HG03565 (cell line): ENCODE measurements at regions not wholly inside any gene's neighbourhood (a gene's known extent, or its start where the extent isn't known, plus 50 kb on each side); places are given as distances from the start of the nearest gene placed in this dataset.

Experiments used
- ATAC-seq: cut with Tn5 transposase; IDR thresholded peaks from one replicate; pipeline ENCODE4 v1.9.1; 2021; ENCODE audit warnings: mild to moderate bottlenecking, moderate library complexity; ENCODE audit not compliant: unreplicated experiment

GRCh38 chr7:156234192-156234591, 406.4 kb upstream of the RNF32 start:
- no peak for ATAC-seq

- ATAC-seq: no peak
Observed at GRCh38 chr7:156232931-156233705, 407.5 kb upstream of the RNF32 start.

GRCh38 chr7:156230576-156230975, 410.0 kb upstream of the RNF32 start:
- ATAC-seq: no peak

DNA sequence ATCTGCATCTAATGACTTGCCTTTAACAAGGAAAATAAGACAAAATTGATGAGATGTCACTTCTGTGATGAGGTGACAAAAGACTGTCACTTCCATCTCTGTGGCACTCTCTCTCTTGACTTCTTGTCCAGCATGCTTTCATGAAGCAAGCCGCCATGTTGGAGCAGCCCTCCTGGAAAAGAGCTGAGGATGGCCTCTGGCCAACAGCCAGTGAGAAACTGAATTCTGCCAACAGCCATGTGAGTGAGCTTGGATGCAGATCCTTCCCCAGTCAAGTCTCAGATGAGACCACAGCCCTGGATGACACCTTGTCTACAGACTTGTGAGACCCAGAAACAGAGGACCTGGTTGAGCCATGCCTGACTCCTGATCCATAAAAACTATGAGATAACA, 412.6 kb upstream of the SHH start:
- no peak for ATAC-seq

- no peak for ATAC-seq
Observed at GRCh38 chr7:156223935-156224832, 411.9 kb upstream of the SHH start.

DNA sequence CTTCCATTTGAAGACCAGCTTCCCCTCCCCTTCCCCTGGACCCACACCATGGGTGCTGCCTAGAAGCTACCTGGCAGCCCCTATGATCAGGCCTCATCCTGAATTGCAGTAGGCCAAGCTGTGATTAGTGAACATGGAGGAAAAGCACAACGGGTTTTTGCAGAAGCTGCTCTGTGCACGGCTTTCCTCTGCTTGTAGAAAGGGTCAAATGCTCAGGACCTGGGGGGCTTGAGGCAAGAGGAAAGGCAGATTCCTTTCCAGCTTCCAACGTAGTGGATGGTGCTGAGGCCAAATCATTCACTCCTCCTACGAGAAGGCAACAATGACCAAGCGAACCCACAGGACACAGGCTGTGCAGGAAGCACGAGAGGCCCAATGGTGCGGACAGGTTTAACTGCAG, 410.3 kb upstream of the SHH start:
- no peak for ATAC-seq

- no peak for ATAC-seq
Observed at GRCh38 chr7:156222151-156222550, 409.9 kb upstream of the SHH start.

- no peak for ATAC-seq
Observed at GRCh38 chr7:156220701-156221100, 408.4 kb upstream of the SHH start.

- ATAC-seq: no peak
Observed at GRCh38 chr7:156220078-156220605, 407.9 kb upstream of the SHH start.

GRCh38 chr7:156219307-156220077, 407.2 kb upstream of the SHH start:
- no peak for ATAC-seq

DNA sequence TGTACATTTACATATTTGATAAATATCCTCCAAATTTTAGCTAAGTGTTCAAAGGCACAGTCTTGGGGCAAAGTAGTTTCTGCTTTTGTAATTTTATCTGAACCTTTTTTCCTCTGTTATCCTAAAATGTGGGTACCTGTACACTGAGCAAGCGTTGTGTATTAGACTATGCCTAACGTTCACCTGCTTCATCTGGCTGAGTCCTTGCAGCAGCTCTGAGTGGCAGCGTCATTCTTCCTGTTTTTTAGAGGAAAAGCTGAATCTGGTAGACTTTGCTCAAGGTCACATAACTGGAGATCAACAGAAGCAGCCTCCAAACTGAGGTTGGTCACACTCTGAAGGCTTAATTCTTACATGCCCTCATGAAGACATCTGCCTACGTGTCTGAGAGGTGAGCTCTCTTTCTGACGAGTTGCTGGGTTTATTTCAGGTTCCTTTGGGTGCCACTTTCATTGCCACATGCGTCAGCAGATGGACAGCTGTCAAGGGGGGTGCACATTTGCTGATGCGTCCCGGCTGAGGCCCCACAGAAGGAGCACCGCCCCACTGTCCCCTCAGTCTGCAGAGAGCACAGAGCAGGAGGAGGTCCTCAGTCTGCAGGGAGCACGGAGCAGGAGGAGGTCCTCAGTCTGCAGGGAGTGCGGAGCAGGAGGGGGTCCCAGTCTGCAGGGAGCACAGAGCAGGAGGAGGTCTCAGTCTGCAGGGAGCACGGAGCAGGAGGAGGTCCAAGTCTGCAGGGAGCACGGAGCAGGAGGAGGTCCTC, 406.5 kb upstream of the SHH start:
- ATAC-seq: no peak

DNA sequence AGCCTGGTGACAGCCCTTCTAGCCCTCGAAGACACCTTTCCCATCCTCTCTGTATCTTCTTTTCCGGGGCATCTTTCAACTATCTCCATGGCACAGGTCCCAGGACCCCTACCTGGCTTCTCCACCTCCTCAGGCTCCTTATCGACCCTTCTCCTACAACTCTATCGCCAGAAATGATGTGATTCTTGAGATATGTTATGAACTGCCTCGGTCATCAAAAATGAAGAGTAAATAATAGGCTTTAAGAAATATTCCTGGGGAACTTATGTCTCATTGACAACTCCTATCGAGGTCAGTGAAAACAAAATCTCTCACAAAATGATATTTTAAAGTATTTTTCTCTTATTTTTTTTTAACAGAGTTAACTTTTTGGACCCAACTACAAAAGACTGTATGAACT, 405.5 kb upstream of the SHH start:
- ATAC-seq: no peak

DNA sequence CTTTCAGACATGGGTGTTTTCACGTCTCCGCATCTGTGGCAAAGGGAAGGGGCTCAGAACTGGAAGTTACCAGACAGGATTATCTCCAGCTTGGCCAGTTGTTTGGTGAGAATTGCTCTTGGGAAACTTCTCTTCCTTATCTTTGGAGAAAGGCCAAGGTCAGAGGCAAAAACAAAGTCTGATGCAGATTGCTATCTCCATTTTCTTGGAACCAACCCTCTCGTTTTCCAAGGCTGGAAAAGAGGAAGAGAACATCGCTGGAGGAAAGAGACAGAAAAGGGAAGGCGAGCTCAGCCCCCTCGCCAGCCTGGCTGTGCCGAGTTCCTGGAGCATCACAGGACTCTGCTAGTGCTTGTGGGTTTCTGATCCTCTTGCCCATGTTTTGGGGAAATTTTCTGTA, 396.8 kb upstream of the SHH start:
- no peak for ATAC-seq

DNA sequence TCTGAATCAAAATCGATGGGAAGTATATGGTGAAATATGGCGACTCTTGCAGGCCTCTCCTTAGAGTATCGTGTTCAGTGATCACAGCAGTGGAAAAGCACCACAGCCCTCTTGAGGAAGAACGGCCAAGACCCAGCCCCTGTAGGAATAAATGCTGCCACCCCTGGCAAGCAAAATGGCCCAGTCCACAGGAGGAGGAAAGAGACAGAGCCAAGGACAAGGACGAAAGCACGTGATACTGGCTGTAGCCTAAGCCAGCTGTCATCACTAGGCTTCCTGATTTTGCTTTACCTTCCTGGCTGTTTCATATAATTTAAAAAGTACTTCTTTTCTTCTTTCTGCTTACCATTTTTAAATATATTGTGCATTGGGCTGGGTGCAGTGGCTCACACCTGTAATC, 395.0 kb upstream of the SHH start:
- ATAC-seq: no peak

DNA sequence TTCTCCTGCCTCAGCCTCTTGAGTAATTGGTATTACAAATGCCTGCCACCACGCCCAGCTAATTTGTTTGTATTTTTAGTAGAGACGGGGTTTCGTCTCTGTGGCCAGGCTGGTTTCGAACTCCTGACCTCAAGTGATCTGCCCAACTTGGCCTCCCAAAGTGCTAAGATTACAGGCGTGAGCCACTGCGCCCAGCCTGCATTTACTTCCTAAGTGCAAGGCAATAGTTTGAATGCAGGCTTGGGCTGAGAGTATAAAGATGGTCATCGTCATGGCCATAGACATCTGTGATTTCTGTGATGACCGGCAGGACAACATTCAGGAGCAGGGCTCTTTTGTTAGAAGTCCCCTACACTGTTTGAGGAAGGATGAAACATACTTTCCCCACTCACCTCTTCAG, 393.9 kb upstream of the SHH start:
- ATAC-seq: no peak

GRCh38 chr7:156204820-156205219, 392.6 kb upstream of the SHH start:
- no peak for ATAC-seq

DNA sequence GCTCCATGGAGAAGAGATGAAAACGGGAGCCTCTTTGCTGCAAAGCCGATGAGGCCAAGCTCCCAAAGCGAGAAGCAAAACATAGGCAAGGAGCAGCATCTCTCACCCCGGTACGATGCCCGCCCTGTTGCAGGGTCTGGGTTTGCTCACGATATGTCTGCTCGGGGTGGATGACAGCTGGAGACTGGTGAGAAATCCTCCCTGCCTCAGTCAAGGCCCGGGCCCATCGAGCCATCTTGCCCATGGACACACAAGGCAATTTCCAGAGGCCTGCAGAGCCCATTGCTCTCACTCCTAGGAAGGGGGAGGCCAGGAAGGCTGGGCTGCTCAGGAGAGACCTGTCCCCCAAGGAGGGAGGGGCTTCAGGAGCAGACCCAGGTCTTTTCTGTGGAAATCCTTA, 391.7 kb upstream of the SHH start:
- no peak for ATAC-seq

- no peak for ATAC-seq
Observed at GRCh38 chr7:156198277-156198676, 386.0 kb upstream of the SHH start.

DNA sequence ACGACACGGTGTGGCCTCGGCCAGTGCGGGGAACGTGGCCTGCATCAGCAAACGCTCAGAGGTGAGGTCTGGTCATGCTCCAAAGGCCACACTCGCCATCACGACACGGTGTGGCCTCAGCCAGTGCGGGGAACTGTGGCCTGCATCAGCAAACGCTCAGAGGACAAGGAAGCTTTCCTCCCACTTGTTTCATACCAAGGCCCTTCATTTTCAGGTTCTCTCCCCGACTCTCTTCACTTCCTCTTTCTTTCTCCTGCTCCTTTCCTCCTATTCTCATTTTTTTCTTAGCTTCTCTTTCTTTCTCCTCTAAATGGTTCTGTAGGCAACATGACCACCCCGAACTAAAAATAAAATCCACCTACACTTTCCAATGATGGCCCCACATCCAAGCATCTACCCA, 384.4 kb upstream of the SHH start:
- no peak for ATAC-seq

- ATAC-seq: no peak
Observed at GRCh38 chr7:156195276-156195675, 383.0 kb upstream of the SHH start.
